ENCODE measurements at regions not wholly inside any gene's neighbourhood (a gene's known extent, or its start where the extent isn't known, plus 50 kb on each side); places are given as distances from the start of the nearest gene placed in this dataset.

- no peak for DNase-seq (ENCODE audit: low read depth in 1 of 2, low spot score in 1 of 2)
- in situ Hi-C loops (cut with HindIII; ENCODE audit: low pct_unique_long_range_greater_than_20kb, low sequenced_read_pairs) = no loop called here
- no peak for TF ChIP-seq JUND (IDR thresholded peaks at IDR 0.05; ENCODE audit: low read depth)
Measured at GRCh38 chr2:226520723-226521122, 278.9 kb downstream of the IRS1 start.

- TF ChIP-seq JUND (IDR thresholded peaks at IDR 0.05; ENCODE audit: low read depth) = no peak
- DNase-seq (ENCODE audit: low read depth in 1 of 2, low spot score in 1 of 2) = no peak
- in situ Hi-C loops (cut with HindIII; ENCODE audit: low pct_unique_long_range_greater_than_20kb, low sequenced_read_pairs) = no loop called here
Measured at GRCh38 chr2:226515344-226516055, 284.1 kb downstream of the IRS1 start.

GRCh38 chr2:226514895-226515294, 284.7 kb downstream of the IRS1 start:
- in situ Hi-C loops (cut with HindIII; ENCODE audit: low pct_unique_long_range_greater_than_20kb, low sequenced_read_pairs) = no loop called here
- no peak for TF ChIP-seq JUND (IDR thresholded peaks at IDR 0.05; ENCODE audit: low read depth)
- DNase-seq (ENCODE audit: low read depth in 1 of 2, low spot score in 1 of 2) = no peak

- TF ChIP-seq JUND (IDR thresholded peaks at IDR 0.05; ENCODE audit: low read depth) = no peak
- no peak for DNase-seq (ENCODE audit: low read depth in 1 of 2, low spot score in 1 of 2)
- in situ Hi-C loops (cut with HindIII; ENCODE audit: low pct_unique_long_range_greater_than_20kb, low sequenced_read_pairs) = no loop called here
Measured at GRCh38 chr2:226511311-226511710, 288.3 kb downstream of the IRS1 start.

- TF ChIP-seq JUND (IDR thresholded peaks at IDR 0.05; ENCODE audit: low read depth) = no peak
- no peak for DNase-seq (ENCODE audit: low read depth in 1 of 2, low spot score in 1 of 2)
- in situ Hi-C loops (cut with HindIII; ENCODE audit: low pct_unique_long_range_greater_than_20kb, low sequenced_read_pairs) = no loop called here
Measured at GRCh38 chr2:226508683-226509082, 290.9 kb downstream of the IRS1 start.

GRCh38 chr2:226508005-226508404, 291.6 kb downstream of the IRS1 start:
- TF ChIP-seq JUND (IDR thresholded peaks at IDR 0.05; ENCODE audit: low read depth) = no peak
- no peak for DNase-seq (ENCODE audit: low read depth in 1 of 2, low spot score in 1 of 2)
- in situ Hi-C loops (cut with HindIII; ENCODE audit: low pct_unique_long_range_greater_than_20kb, low sequenced_read_pairs) = no loop called here

GRCh38 chr2:226497146-226497909, 302.3 kb downstream of the IRS1 start:
- no peak for TF ChIP-seq JUND (IDR thresholded peaks at IDR 0.05; ENCODE audit: low read depth)
- in situ Hi-C loops (cut with HindIII; ENCODE audit: low pct_unique_long_range_greater_than_20kb, low sequenced_read_pairs) = no loop called here
- DNase-seq (ENCODE audit: low read depth in 1 of 2, low spot score in 1 of 2) = no peak

GRCh38 chr2:226496273-226496550, 303.4 kb downstream of the IRS1 start:
- no peak for TF ChIP-seq JUND (IDR thresholded peaks at IDR 0.05; ENCODE audit: low read depth)
- DNase-seq (ENCODE audit: low read depth in 1 of 2, low spot score in 1 of 2) = no peak
- in situ Hi-C loops (cut with HindIII; ENCODE audit: low pct_unique_long_range_greater_than_20kb, low sequenced_read_pairs) = no loop called here

GRCh38 chr2:226495466-226496272, 304.0 kb downstream of the IRS1 start:
- in situ Hi-C loops (cut with HindIII; ENCODE audit: low pct_unique_long_range_greater_than_20kb, low sequenced_read_pairs) = no loop called here
- peak in 1 of 2 experiments; percentile 53 for DNase-seq (ENCODE audit: low read depth in 1 of 2, low spot score in 1 of 2)
- no peak for TF ChIP-seq JUND (IDR thresholded peaks at IDR 0.05; ENCODE audit: low read depth)

GRCh38 chr2:226491112-226491511, 308.5 kb downstream of the IRS1 start:
- TF ChIP-seq JUND (IDR thresholded peaks at IDR 0.05; ENCODE audit: low read depth) = no peak
- in situ Hi-C loops (cut with HindIII; ENCODE audit: low pct_unique_long_range_greater_than_20kb, low sequenced_read_pairs) = no loop called here
- DNase-seq (ENCODE audit: low read depth in 1 of 2, low spot score in 1 of 2) = no peak

GRCh38 chr2:226489775-226490541, 309.7 kb downstream of the IRS1 start:
- in situ Hi-C loops (cut with HindIII; ENCODE audit: low pct_unique_long_range_greater_than_20kb, low sequenced_read_pairs) = no loop called here
- no peak for TF ChIP-seq JUND (IDR thresholded peaks at IDR 0.05; ENCODE audit: low read depth)
- no peak for DNase-seq (ENCODE audit: low read depth in 1 of 2, low spot score in 1 of 2)

- TF ChIP-seq JUND (IDR thresholded peaks at IDR 0.05; ENCODE audit: low read depth) = no peak
- in situ Hi-C loops (cut with HindIII; ENCODE audit: low pct_unique_long_range_greater_than_20kb, low sequenced_read_pairs) = no loop called here
- DNase-seq (ENCODE audit: low read depth in 1 of 2, low spot score in 1 of 2) = no peak
Measured at GRCh38 chr2:226488034-226488433, 311.6 kb downstream of the IRS1 start.

All from T47D (cell line).